DMS153 (cell line): ENCODE measurements at regions not wholly inside any gene's neighbourhood (a gene's known extent, or its start where the extent isn't known, plus 50 kb on each side); places are given as distances from the start of the nearest gene placed in this dataset.
A peak's percentile ranks its signal among the peaks of the same experiment; 100 is the strongest.

Source experiments
- DNase-seq: peaks from one replicate; lab custom pipeline; 2025; lab: John Stamatoyannopoulos, UW

DNA sequence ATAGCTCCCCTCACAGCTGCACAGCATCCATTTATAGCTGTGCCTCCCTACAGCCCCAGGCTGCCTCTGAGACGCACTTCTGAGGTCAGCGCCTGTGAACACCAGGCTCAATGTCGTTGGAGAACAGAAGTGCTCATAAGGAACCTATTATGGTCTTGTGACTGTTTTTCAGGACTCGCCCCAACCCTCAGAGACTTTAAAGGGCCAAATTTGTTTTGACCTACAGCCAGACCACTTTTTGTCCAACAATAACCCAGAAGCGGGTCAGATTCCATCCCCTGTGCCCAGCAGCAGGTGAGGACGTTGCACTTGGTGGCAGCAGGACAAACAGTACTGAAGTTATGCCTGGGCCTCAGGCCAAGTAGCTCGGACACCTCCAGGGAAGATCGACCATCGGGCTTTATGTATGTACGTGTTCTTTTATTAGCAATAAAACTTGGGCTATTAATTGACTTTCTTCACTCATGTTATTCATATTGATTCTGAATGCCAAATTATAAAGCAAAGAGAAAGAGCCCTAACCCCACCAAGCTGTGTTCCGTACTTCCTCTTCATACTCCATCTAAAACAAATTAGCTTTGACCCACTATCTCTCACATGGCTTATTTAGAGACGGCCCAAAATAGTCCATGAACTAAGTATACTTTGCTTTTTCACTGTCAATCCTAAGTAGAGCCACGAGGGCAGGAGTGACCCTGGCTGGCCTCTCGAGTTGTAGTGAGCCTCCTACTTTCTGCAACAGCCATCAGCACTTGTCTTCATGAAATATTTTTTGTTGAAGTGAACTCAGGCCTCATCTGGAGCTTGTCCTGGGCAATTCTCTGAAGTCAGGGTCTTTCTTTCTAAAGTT is 92.3 kb upstream of the PAX6 start:
- no peak for DNase-seq

DNA sequence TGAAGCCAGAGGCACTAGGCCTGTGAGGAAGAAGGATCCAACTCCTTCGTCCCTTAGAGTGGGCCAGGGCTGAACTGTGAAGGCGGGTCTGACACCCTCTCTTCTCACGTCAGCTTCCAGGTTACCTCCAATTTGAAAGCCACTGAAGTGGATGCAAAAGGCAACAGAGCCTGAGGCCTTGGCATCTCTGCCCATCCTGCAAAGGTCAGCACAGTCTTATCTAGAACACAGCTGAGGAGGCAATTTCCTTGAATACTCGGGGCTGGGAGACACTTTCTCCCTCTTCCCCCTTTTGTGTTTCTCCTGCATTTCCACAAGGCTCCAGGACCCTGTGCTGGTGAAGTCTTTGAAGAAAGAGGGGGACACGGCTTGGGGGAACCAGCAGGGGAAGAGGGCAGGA is 91.6 kb upstream of the PAX6 start:
- no peak for DNase-seq

GRCh38 chr11:31895926-31896325 is 84.8 kb upstream of the PAX6 start:
- no peak for DNase-seq

GRCh38 chr11:31887180-31887579 is 76.1 kb upstream of the PAX6 start:
- DNase-seq: no peak

DNA sequence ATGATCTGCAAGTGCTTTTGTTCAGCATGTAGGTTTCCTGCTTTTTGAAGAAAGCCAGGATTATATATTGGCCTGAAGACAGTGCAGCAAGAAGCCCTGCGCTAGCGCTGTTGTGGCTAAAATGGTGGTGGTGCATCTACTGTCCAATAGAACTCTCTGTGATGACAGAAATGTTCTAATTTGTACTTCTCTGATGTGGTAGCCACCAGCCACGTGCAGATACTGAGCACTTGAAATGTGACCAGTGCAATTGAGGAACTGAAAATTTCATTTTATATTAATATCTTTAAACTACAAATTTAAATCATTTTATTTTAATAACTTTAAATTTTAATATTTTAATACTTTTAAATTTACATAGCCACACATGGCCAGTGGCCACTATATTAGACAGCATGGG is 73.0 kb upstream of the PAX6 start:
- no peak for DNase-seq

- DNase-seq: no peak
These were observed 72.3 kb upstream of the PAX6 start for GRCh38 chr11:31883435-31883834.

- no peak for DNase-seq
These were observed 71.8 kb upstream of the PAX6 start for GRCh38 chr11:31882951-31883392.

- DNase-seq: no peak
These were observed 70.7 kb upstream of the PAX6 start for GRCh38 chr11:31881825-31882224.

GRCh38 chr11:31879681-31880080 is 68.6 kb upstream of the PAX6 start:
- DNase-seq: no peak

DNA sequence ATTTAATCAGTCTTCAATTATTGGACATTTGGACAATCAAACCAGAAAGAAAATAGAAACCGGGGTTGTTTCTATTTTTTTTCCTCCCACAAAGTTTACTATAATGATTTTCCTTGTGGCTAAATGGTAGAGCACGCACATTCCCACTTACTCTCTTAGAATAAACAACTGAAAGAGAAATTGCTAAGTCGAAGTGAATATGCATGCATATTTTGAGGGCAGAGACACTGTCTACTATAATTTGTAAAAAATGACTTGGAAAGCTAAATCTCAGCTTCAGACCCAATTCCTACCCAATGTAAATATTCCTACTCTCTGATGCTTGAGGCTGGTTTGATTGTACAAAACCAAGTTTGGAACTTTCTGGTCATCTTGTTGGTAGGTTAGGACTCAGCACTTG is 66.7 kb upstream of the PAX6 start:
- DNase-seq: no peak

DNA sequence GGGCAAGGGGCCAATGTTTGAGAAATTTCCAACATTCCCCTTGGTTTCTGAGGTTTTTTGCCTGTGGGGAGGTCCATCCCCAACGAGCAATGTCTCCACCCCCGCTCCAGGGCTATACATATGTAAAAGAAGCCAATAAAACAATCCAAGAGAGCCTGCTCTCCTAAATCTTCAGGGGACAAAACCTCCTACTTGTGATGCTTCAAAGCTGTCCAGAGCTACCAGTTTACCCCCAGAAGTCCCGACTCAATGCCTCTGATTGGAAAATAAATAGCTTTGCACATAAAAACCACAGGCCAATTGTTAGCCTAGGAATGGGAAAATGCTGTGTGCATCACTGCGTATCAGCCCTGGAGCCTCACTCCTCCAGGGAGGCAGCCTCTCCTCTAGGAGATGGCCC is 66.0 kb upstream of the PAX6 start:
- no peak for DNase-seq

GRCh38 chr11:31875866-31876560 is 64.9 kb upstream of the PAX6 start:
- no peak for DNase-seq

DNA sequence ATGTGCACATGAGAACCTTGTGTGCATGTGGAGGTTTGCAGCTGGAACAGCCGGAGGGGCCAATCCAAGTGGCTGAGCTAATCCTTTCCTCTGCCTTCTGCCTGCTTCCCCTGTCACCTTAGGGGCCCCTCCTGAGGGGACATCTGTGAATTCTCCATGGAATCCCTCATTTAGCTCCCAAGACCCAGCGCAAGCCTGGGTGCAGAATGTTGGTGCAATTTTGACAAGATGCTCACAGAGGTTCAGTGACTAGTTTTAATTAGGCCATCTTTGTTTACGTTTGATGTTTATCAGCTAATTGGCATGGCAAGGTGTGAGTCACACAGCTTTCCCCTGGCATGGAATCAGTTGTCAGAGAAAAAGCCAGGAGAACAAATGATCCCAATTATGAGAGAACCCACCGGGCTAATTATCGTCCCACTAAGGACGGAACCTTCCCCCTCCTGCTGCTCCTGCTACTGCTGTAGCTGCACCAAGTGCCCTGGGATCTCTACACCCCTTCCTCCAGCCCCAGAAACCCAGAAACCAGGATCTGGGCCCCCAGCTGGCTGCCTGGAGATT is 63.6 kb upstream of the PAX6 start:
- DNase-seq: no peak

DNA sequence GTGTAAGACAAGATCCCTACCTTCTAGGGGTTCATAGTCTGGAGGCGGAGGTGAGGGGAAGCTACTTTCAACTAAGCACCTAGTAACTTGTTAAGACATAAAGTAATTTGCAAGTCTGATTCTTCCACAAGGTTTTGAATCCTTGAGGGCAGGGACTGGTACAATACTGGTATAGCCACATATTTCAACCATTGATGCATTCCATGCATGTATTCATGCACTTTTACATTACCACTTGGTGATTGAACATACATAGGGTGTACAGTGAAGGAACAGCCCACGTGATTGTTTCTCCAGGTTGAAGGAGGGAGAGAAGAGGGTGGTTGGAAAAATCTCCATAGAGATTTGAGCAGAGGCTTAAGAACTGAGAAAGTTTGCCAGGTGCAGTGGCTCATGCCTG is 62.0 kb upstream of the PAX6 start:
- DNase-seq: no peak

- no peak for DNase-seq
These were observed 60.9 kb upstream of the PAX6 start for GRCh38 chr11:31872076-31872443.

DNA sequence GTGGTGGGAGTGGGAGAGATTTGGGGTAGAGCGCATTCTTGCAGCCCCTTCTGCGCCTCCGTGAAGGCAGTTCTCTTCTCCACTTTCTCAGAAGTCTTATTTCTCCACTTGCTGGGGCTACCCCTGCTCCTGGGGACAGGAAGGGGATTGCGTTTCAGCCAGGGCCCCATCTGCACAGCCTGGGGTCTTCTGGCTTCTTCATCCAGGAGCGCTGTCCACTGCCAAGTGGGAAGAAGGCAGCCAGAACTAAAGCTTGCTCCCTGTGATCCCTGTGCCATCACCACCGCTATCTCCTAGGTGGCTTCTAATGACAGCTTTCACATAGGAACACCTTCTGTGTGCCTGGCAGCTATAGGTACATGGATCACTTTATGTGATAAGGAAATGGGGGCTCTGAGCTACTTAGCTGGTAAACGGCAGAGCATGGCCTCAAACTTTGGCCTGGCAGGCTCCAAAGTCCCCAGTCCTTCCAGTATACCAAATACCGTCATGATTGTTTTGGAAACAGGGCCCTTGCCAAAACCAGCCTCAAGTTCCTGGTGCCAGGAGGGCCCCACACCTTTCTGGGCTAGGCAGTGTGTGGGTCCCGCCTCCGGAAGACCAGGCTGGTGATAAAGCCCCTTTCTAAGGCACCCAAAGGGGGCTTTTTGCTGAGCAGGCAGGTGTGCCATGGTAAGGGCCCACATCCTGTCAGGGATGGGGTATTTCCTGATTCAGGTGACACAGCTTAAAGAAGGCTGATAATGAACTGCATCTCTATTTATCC is 60.4 kb upstream of the PAX6 start:
- DNase-seq: no peak

DNA sequence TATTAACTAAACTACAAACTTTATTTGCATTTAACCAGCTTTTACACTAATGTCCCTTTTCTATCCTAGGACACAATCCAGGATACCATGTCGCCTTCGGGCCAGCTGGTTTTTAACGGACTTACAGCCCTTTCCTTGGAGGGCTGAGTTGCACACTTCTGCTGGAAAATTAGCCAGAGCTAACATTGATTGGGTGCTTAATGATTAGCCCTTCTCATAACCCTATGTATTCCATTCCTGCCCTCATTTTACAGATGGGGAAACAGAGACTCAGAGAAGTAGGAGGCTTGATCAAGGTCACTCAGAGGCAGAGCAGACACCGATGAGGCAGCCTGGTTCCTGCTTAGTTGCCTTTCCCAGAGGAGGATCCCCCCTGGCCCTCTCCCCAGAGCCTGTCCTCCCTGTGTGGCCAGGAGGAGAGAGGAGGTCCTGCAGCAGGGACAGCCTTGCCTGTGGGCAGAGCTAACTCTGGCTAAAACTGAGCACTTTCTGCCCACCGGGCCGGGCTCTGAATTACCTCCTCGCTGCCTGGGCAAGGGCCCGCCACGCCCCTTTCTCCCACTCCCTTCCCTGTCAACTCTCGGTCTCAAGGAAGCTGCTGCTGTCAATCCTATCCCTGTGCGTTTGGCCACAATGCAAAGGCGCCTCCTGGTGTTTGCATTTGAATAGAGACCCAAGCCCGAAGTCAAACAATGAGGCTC is 59.6 kb upstream of the PAX6 start:
- peak; percentile 20 for DNase-seq

- DNase-seq: no peak
These were observed 58.9 kb upstream of the PAX6 start for GRCh38 chr11:31869986-31870385.

GRCh38 chr11:31865606-31866300 is 54.6 kb upstream of the PAX6 start:
- DNase-seq: no peak

DNA sequence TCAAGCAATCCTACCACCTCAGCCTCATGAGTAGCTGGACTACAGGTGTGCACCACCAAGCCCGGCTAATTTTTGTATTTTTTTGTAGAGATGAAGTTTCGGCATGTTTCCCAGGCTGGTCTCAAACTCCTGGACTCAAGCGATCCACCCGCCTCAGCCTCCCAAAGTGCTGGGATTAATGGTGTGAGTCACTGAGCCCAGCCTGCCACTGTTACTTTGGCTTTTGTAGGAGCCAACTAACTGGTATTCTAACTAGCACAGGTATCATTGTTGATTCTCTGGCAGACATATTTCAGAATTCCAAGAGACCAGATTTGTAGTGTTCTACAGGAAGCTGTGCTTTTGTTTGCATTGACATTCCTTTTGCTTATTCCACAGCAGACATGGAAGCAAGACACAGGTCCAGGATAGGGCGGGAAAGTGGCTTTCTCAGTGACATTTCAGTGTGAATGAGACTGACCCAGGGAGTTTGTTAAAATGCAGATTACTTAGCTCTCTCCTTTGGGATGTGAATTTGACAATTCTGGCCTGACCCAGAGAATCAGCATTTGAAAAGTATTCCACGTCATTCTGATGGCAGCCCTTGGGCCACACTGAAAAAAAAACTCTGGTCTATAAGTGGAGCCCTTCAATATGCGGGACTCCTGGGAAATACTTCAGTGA is 52.2 kb upstream of the PAX6 start:
- DNase-seq: no peak

DNA sequence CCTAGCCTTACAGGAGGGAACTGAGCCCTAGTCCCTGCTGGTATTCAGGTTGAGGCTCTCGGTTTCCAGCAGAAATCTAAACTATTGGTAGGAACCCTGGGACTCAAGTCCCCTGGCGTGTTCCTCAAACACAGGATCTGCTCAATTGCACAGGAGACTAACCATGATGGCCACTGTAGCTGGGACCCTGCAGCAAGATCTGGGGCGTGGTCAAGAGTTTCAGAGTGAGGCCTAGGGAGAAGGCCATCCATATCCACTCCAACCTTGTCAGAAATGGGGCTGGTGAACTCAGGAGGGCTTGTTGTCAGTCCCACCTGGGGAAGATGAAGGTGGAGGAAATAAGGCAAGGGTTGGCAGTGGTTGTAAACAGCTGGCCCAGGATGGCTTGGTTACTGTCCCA is 49.9 kb upstream of the PAX6 start:
- no peak for DNase-seq
